ENCODE measurements at regions not wholly inside any gene's neighbourhood (a gene's known extent, or its start where the extent isn't known, plus 50 kb on each side); places are given as distances from the start of the nearest gene placed in this dataset.

DNA sequence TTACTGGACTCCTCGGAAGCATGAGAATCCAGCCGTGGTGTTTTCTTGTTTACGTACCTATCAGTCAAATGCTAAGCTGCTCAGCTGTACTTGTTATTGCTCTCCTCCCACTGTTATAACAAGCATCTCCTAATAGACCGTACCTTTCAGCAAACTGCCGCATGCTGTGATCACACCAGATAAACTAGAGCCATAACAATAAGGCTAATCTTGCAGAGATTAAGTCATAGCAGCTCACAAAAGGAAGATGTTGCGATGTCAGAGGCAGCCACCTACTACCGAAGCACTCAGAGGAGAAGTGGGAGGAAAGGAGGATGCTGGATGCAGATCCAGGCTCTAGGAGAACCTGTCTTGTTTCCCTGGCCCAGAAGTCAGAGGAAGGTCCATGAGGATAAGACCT is 196.0 kb downstream of the GALC start (continued):
- TF ChIP-seq POLR2AphosphoS5 (IDR thresholded peaks at IDR 0.05; ENCODE audit: low read depth) (no peak), JUNB (IDR thresholded peaks at IDR 0.05; ENCODE audit: unreplicated experiment) (no peak), NANOG (IDR thresholded peaks at IDR 0.05; ENCODE audit: borderline replicate concordance) (no peak), CREB1 (CRISPR knock-in tag; IDR thresholded peaks at IDR 0.05; ENCODE audit: low read depth) (no peak), EZH2phosphoT487 (IDR thresholded peaks at IDR 0.05; ENCODE audit: unreplicated experiment) (no peak), ZNF114 (CRISPR knock-in tag; IDR thresholded peaks at IDR 0.05) (no peak)
- TF ChIP-seq, protein P1, sequence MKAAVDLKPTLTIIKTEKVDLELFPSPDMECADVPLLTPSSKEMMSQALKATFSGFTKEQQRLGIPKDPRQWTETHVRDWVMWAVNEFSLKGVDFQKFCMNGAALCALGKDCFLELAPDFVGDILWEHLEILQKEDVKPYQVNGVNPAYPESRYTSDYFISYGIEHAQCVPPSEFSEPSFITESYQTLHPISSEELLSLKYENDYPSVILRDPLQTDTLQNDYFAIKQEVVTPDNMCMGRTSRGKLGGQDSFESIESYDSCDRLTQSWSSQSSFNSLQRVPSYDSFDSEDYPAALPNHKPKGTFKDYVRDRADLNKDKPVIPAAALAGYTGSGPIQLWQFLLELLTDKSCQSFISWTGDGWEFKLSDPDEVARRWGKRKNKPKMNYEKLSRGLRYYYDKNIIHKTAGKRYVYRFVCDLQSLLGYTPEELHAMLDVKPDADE (IDR thresholded peaks at IDR 0.05): no peak

DNA sequence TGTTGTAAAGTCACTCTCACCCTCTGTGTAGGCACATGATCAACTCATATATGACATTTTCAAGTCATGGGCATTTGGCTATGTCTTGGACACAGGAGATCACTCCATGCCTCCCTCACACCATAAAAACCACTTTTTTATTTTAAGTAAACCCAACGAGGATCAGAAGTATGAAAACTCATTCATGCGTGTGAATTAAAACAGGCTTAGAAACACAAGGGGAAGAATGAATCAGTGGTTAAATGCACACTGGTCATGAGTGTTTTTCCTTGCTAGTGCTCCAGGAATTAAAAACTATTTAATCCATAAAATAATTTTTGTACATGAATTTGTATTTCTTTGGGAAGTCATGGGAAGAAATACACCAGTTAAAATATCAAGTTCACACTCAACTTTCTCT is 198.4 kb downstream of the GALC start:
- H3K27ac Mint-ChIP-seq: no peak overlapping the region
- H3K4me1 Mint-ChIP-seq: peaks cover 14% of the 10 kb centered on the region
- no peaks in the 10 kb centered on the region for H3K27me3 Mint-ChIP-seq (ENCODE audit: insufficient read depth, low read depth, poor library complexity)
- Histone ChIP-seq H3K79me2 (replicated peaks; ENCODE audit: insufficient read depth) (no peaks in the 10 kb centered on the region), H3K27me3 (ENCODE audit: insufficient read depth) (no peaks in the 10 kb centered on the region), H3K27ac (ENCODE audit: low read depth) (no peak overlapping the region), H3K4me2 (no peak overlapping the region), H3K36me3 (ENCODE audit: insufficient read depth) (no peaks in the 10 kb centered on the region), H3F3A (replicated peaks; ENCODE audit: low read depth) (no peaks in the 10 kb centered on the region), H3K9me2 (ENCODE audit: insufficient read depth) (peaks cover 7% of the 10 kb centered on the region; the same call in 1 of the 2 replicates), H3K4me3 (no peak overlapping the region), H3K4me1 (ENCODE audit: insufficient read depth) (peaks cover 11% of the 10 kb centered on the region), H4K20me1 (replicated peaks; ENCODE audit: insufficient read depth) (no peaks in the 10 kb centered on the region), H2AFZ (no peak overlapping the region)
- no peak for DNase-seq (ENCODE audit: low spot score)
- H3K36me3 Mint-ChIP-seq (ENCODE audit: low read depth): no peaks in the 10 kb centered on the region
- no peak for ATAC-seq
- H3K4me3 Mint-ChIP-seq: no peak overlapping the region
- no peaks in the 10 kb centered on the region for H3K9me3 Mint-ChIP-seq
- TF ChIP-seq, protein P2, sequence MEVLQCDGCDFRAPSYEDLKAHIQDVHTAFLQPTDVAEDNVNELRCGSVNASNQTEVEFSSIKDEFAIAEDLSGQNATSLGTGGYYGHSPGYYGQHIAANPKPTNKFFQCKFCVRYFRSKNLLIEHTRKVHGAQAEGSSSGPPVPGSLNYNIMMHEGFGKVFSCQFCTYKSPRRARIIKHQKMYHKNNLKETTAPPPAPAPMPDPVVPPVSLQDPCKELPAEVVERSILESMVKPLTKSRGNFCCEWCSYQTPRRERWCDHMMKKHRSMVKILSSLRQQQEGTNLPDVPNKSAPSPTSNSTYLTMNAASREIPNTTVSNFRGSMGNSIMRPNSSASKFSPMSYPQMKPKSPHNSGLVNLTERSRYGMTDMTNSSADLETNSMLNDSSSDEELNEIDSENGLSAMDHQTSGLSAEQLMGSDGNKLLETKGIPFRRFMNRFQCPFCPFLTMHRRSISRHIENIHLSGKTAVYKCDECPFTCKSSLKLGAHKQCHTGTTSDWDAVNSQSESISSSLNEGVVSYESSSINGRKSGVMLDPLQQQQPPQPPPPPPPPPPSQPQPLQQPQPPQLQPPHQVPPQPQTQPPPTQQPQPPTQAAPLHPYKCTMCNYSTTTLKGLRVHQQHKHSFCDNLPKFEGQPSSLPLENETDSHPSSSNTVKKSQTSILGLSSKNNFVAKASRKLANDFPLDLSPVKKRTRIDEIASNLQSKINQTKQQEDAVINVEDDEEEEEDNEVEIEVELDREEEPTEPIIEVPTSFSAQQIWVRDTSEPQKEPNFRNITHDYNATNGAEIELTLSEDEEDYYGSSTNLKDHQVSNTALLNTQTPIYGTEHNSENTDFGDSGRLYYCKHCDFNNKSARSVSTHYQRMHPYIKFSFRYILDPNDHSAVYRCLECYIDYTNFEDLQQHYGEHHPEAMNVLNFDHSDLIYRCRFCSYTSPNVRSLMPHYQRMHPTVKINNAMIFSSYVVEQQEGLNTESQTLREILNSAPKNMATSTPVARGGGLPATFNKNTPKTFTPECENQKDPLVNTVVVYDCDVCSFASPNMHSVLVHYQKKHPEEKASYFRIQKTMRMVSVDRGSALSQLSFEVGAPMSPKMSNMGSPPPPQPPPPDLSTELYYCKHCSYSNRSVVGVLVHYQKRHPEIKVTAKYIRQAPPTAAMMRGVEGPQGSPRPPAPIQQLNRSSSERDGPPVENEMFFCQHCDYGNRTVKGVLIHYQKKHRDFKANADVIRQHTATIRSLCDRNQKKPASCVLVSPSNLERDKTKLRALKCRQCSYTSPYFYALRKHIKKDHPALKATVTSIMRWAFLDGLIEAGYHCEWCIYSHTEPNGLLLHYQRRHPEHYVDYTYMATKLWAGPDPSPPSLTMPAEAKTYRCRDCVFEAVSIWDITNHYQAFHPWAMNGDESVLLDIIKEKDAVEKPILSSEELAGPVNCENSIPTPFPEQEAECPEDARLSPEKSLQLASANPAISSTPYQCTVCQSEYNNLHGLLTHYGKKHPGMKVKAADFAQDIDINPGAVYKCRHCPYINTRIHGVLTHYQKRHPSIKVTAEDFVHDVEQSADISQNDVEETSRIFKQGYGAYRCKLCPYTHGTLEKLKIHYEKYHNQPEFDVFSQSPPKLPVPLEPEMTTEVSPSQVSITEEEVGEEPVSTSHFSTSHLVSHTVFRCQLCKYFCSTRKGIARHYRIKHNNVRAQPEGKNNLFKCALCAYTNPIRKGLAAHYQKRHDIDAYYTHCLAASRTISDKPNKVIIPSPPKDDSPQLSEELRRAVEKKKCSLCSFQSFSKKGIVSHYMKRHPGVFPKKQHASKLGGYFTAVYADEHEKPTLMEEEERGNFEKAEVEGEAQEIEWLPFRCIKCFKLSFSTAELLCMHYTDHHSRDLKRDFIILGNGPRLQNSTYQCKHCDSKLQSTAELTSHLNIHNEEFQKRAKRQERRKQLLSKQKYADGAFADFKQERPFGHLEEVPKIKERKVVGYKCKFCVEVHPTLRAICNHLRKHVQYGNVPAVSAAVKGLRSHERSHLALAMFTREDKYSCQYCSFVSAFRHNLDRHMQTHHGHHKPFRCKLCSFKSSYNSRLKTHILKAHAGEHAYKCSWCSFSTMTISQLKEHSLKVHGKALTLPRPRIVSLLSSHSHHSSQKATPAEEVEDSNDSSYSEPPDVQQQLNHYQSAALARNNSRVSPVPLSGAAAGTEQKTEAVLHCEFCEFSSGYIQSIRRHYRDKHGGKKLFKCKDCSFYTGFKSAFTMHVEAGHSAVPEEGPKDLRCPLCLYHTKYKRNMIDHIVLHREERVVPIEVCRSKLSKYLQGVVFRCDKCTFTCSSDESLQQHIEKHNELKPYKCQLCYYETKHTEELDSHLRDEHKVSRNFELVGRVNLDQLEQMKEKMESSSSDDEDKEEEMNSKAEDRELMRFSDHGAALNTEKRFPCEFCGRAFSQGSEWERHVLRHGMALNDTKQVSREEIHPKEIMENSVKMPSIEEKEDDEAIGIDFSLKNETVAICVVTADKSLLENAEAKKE (CRISPR knock-in tag; IDR thresholded peaks at IDR 0.05): no peak
- TF ChIP-seq NANOG (IDR thresholded peaks at IDR 0.05; ENCODE audit: borderline replicate concordance) (no peak), ZNF114 (CRISPR knock-in tag; IDR thresholded peaks at IDR 0.05) (no peak), ZNF331 (CRISPR knock-in tag; IDR thresholded peaks at IDR 0.05; ENCODE audit: low read depth) (no peak), STAT1 (IDR thresholded peaks at IDR 0.05; ENCODE audit: unreplicated experiment) (no peak), EZH2phosphoT487 (IDR thresholded peaks at IDR 0.05; ENCODE audit: unreplicated experiment) (no peak), JUNB (IDR thresholded peaks at IDR 0.05; ENCODE audit: unreplicated experiment) (no peak), POLR2AphosphoS5 (IDR thresholded peaks at IDR 0.05; ENCODE audit: low read depth) (no peak), CREB1 (CRISPR knock-in tag; IDR thresholded peaks at IDR 0.05; ENCODE audit: low read depth) (no peak)
- TF ChIP-seq, protein P3, sequence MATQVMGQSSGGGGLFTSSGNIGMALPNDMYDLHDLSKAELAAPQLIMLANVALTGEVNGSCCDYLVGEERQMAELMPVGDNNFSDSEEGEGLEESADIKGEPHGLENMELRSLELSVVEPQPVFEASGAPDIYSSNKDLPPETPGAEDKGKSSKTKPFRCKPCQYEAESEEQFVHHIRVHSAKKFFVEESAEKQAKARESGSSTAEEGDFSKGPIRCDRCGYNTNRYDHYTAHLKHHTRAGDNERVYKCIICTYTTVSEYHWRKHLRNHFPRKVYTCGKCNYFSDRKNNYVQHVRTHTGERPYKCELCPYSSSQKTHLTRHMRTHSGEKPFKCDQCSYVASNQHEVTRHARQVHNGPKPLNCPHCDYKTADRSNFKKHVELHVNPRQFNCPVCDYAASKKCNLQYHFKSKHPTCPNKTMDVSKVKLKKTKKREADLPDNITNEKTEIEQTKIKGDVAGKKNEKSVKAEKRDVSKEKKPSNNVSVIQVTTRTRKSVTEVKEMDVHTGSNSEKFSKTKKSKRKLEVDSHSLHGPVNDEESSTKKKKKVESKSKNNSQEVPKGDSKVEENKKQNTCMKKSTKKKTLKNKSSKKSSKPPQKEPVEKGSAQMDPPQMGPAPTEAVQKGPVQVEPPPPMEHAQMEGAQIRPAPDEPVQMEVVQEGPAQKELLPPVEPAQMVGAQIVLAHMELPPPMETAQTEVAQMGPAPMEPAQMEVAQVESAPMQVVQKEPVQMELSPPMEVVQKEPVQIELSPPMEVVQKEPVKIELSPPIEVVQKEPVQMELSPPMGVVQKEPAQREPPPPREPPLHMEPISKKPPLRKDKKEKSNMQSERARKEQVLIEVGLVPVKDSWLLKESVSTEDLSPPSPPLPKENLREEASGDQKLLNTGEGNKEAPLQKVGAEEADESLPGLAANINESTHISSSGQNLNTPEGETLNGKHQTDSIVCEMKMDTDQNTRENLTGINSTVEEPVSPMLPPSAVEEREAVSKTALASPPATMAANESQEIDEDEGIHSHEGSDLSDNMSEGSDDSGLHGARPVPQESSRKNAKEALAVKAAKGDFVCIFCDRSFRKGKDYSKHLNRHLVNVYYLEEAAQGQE (IDR thresholded peaks at IDR 0.05; ENCODE audit: unreplicated experiment): no peak
- TF ChIP-seq, protein P4, sequence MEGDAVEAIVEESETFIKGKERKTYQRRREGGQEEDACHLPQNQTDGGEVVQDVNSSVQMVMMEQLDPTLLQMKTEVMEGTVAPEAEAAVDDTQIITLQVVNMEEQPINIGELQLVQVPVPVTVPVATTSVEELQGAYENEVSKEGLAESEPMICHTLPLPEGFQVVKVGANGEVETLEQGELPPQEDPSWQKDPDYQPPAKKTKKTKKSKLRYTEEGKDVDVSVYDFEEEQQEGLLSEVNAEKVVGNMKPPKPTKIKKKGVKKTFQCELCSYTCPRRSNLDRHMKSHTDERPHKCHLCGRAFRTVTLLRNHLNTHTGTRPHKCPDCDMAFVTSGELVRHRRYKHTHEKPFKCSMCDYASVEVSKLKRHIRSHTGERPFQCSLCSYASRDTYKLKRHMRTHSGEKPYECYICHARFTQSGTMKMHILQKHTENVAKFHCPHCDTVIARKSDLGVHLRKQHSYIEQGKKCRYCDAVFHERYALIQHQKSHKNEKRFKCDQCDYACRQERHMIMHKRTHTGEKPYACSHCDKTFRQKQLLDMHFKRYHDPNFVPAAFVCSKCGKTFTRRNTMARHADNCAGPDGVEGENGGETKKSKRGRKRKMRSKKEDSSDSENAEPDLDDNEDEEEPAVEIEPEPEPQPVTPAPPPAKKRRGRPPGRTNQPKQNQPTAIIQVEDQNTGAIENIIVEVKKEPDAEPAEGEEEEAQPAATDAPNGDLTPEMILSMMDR (conservative IDR thresholded peaks at IDR 0.05; ENCODE audit: low read depth in 2 of 2): no peak

All from GM23338 (cell line).